ENCODE measurements at regions not wholly inside any gene's neighbourhood (a gene's known extent, or its start where the extent isn't known, plus 50 kb on each side); places are given as distances from the start of the nearest gene placed in this dataset.

DNA sequence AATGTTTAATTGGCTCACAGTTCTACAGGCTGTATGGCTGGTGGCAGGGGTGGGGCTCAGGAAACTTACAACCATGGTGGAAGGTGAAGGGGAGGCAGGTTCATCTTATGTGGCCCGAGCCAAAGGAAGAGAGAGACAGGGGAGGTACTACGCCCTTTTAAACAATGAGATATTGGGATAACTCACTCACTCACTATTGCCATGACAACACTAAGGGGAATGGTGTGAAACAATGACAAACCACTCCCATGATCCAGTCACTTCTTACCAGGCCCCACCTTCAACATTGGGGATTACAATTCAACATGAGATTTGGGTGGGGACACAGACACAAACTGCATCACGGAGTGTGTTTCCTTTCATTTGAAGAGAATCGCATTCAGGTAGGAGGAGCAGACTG, 220.9 kb downstream of the GADD45G start:
- Histone ChIP-seq H3K36me3 (replicated peaks) (no peaks in the 10 kb centered on the region), H3K27ac (no peak overlapping the region), H3K4me3 (ENCODE audit: low read depth, low read length) (no peak overlapping the region), H3K27me3 (replicated peaks) (no peaks in the 10 kb centered on the region)
- DNase-seq = no peak
- TF ChIP-seq, protein P1, sequence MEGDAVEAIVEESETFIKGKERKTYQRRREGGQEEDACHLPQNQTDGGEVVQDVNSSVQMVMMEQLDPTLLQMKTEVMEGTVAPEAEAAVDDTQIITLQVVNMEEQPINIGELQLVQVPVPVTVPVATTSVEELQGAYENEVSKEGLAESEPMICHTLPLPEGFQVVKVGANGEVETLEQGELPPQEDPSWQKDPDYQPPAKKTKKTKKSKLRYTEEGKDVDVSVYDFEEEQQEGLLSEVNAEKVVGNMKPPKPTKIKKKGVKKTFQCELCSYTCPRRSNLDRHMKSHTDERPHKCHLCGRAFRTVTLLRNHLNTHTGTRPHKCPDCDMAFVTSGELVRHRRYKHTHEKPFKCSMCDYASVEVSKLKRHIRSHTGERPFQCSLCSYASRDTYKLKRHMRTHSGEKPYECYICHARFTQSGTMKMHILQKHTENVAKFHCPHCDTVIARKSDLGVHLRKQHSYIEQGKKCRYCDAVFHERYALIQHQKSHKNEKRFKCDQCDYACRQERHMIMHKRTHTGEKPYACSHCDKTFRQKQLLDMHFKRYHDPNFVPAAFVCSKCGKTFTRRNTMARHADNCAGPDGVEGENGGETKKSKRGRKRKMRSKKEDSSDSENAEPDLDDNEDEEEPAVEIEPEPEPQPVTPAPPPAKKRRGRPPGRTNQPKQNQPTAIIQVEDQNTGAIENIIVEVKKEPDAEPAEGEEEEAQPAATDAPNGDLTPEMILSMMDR (IDR thresholded peaks at IDR 0.05; ENCODE audit: low read depth, low read length, missing control alignments) = no peak
- in situ Hi-C loops (cut with HindIII; ENCODE audit: low pct_ligation_motif_present, low sequenced_read_pairs) = no loop called here

GRCh38 chr9:89826186-89826585, 221.4 kb downstream of the GADD45G start:
- no peak for DNase-seq
- no peaks in the 10 kb centered on the region for H3K36me3 ChIP-seq (replicated peaks)
- H3K4me3 ChIP-seq (ENCODE audit: low read depth, low read length) = no peak overlapping the region
- H3K27ac ChIP-seq = no peak overlapping the region
- TF ChIP-seq, protein P1 (IDR thresholded peaks at IDR 0.05; ENCODE audit: low read depth, low read length, missing control alignments) = no peak
- in situ Hi-C loops (cut with HindIII; ENCODE audit: low pct_ligation_motif_present, low sequenced_read_pairs) = no loop called here
- H3K27me3 ChIP-seq (replicated peaks) = no peaks in the 10 kb centered on the region

GRCh38 chr9:89829346-89829745, 224.5 kb downstream of the GADD45G start:
- in situ Hi-C loops (cut with HindIII; ENCODE audit: low pct_ligation_motif_present, low sequenced_read_pairs) = no loop called here
- H3K4me3 ChIP-seq (ENCODE audit: low read depth, low read length) = no peak overlapping the region
- no peaks in the 10 kb centered on the region for H3K36me3 ChIP-seq (replicated peaks)
- H3K27ac ChIP-seq = no peak overlapping the region
- no peaks in the 10 kb centered on the region for H3K27me3 ChIP-seq (replicated peaks)
- DNase-seq = no peak
- TF ChIP-seq, protein P1 (IDR thresholded peaks at IDR 0.05; ENCODE audit: low read depth, low read length, missing control alignments) = no peak

DNA sequence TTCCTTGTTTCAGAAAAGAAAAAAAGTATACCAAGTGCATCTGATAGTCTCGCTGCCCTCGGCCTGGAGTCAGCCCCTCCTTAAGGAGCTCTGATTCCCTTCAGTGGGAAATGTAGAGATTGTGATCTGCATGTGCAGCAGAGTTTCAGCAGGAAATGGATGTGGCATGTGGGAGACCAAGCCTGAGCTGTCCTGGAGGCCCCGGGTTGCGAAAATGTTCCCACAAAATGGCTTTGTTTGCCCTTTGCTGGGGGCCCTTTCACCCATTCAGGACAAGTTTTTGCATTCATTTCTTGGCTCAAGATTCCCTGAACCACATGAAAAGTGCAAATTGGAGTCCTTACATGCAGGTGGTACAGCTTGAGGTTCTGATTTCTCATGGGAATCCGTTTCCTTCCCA, 230.9 kb downstream of the GADD45G start:
- TF ChIP-seq, protein P1 (IDR thresholded peaks at IDR 0.05; ENCODE audit: low read depth, low read length, missing control alignments) = no peak
- H3K27me3 ChIP-seq (replicated peaks) = no peaks in the 10 kb centered on the region
- H3K4me3 ChIP-seq (ENCODE audit: low read depth, low read length) = no peak overlapping the region
- H3K36me3 ChIP-seq (replicated peaks) = no peaks in the 10 kb centered on the region
- H3K27ac ChIP-seq = no peak overlapping the region
- no peak for DNase-seq
- in situ Hi-C loops (cut with HindIII; ENCODE audit: low pct_ligation_motif_present, low sequenced_read_pairs) = no loop called here

DNA sequence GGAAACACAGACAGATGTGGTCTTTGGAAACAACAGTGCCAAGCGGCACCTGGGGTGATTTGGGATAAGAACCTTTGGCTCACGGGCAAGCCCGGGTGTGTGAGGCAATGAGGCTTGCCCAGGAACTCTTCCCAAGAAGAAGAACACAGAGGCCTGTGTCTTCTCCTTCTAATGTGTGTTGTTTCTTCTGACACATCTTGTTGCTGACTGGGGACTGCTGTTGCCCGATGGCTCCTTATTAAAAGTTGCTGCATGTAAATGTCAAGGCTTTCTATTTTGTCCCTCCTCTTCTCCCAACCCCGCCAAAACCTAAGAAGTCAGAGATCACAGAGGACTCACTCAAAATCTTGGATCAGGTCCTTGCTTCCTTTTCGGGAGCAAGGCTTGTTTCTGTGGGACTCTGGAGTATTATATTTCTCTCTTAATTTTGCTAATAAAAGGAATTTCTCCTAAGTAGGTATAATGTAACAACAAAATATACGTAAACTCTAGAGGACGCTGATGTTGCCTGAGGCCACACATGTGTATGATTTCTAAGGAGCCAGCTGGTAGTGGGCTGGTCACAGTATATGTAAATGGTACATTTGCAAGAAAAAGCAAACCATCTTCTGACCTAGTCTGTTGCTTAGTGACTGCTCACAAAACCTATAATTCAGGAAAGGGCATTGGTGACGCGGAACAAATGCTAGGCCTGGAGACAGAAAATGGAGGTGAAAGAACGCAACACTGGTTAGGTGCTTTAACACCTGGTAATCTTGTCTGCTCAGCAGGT, 232.5 kb downstream of the GADD45G start:
- in situ Hi-C loops (cut with HindIII; ENCODE audit: low pct_ligation_motif_present, low sequenced_read_pairs) = no loop called here
- Histone ChIP-seq H3K36me3 (replicated peaks) (no peaks in the 10 kb centered on the region), H3K27ac (no peak overlapping the region), H3K27me3 (replicated peaks) (no peaks in the 10 kb centered on the region), H3K4me3 (ENCODE audit: low read depth, low read length) (no peak overlapping the region)
- TF ChIP-seq, protein P1 (IDR thresholded peaks at IDR 0.05; ENCODE audit: low read depth, low read length, missing control alignments) = no peak
- DNase-seq = no peak

- Histone ChIP-seq H3K4me3 (ENCODE audit: low read depth, low read length) (no peak overlapping the region), H3K36me3 (replicated peaks) (no peaks in the 10 kb centered on the region), H3K27me3 (replicated peaks) (no peaks in the 10 kb centered on the region), H3K27ac (no peak overlapping the region)
- DNase-seq = no peak
- TF ChIP-seq, protein P1 (IDR thresholded peaks at IDR 0.05; ENCODE audit: low read depth, low read length, missing control alignments) = no peak
- in situ Hi-C loops (cut with HindIII; ENCODE audit: low pct_ligation_motif_present, low sequenced_read_pairs) = no loop called here
Measured at GRCh38 chr9:89837934-89838310, 233.1 kb downstream of the GADD45G start.

All from brain microvascular endothelial cell (primary cell).